Ishikawa (cell line): ENCODE measurements at regions not wholly inside any gene's neighbourhood (a gene's known extent, or its start where the extent isn't known, plus 50 kb on each side); places are given as distances from the start of the nearest gene placed in this dataset.
A peak's percentile ranks its signal among the peaks of the same experiment; 100 is the strongest.

ENCODE experiments used
- CEBPB ChIP-seq: IDR thresholded peaks from 2 replicates; pipeline ENCODE4 v1.6.1; 2012
- CREB1 ChIP-seq: IDR thresholded peaks from 2 replicates; pipeline ENCODE4 v1.6.1; 2012; ENCODE audit warnings: low read depth
- EGR1 ChIP-seq: IDR thresholded peaks from 2 replicates; pipeline ENCODE4 v1.6.1; 2012
- EP300 ChIP-seq: IDR thresholded peaks from 2 replicates; pipeline ENCODE4 v1.6.1; 2012; ENCODE audit warnings: borderline replicate concordance
- FOXM1 ChIP-seq: IDR thresholded peaks from 2 replicates; pipeline ENCODE4 v1.6.1; 2012; ENCODE audit warnings: low read depth, borderline replicate concordance
- MAX ChIP-seq: IDR thresholded peaks from 2 replicates; pipeline ENCODE4 v1.6.1; 2012
- NFIC ChIP-seq: IDR thresholded peaks from 2 replicates; pipeline ENCODE4 v1.6.1; 2012
- RAD21 ChIP-seq: IDR thresholded peaks from 2 replicates; pipeline ENCODE4 v1.6.1; 2012; ENCODE audit warnings: low read depth
- TAF1 ChIP-seq: IDR thresholded peaks from 2 replicates; pipeline ENCODE4 v1.6.1; 2012; ENCODE audit warnings: low read depth, mild to moderate bottlenecking
- TCF12 ChIP-seq: IDR thresholded peaks from 2 replicates; pipeline ENCODE4 v1.6.1; 2012; ENCODE audit warnings: low read depth
- TEAD4 ChIP-seq: IDR thresholded peaks from 2 replicates; pipeline ENCODE4 v1.6.1; 2012
- USF1 ChIP-seq: IDR thresholded peaks from 2 replicates; pipeline ENCODE4 v1.6.1; 2012
- YY1 ChIP-seq: IDR thresholded peaks from 2 replicates; pipeline ENCODE4 v1.6.1; 2012; ENCODE audit warnings: low read depth
- TF ChIP-seq, protein P1 (sequence below): IDR thresholded peaks from 2 replicates; pipeline ENCODE4 v1.6.1; 2012; ENCODE audit warnings: low read depth, mild to moderate bottlenecking

GRCh38 chr3:75341324-75342067 lies 322.6 kb upstream of the FRG2C start:
- TF ChIP-seq RAD21 (0 out of 2 replicates have a peak, but pooled peaks have one; percentile 22), TEAD4 (no peak)

GRCh38 chr3:75342425-75342824 lies 321.7 kb upstream of the FRG2C start:
- no peak for TF ChIP-seq USF1
- no peak for TF ChIP-seq EP300
- TF ChIP-seq TAF1 = no peak
- TF ChIP-seq TEAD4 = no peak
- TF ChIP-seq RAD21 = no peak
- no peak for TF ChIP-seq TCF12
- TF ChIP-seq NFIC = no peak
- TF ChIP-seq EGR1 = no peak
- TF ChIP-seq CEBPB = no peak

DNA sequence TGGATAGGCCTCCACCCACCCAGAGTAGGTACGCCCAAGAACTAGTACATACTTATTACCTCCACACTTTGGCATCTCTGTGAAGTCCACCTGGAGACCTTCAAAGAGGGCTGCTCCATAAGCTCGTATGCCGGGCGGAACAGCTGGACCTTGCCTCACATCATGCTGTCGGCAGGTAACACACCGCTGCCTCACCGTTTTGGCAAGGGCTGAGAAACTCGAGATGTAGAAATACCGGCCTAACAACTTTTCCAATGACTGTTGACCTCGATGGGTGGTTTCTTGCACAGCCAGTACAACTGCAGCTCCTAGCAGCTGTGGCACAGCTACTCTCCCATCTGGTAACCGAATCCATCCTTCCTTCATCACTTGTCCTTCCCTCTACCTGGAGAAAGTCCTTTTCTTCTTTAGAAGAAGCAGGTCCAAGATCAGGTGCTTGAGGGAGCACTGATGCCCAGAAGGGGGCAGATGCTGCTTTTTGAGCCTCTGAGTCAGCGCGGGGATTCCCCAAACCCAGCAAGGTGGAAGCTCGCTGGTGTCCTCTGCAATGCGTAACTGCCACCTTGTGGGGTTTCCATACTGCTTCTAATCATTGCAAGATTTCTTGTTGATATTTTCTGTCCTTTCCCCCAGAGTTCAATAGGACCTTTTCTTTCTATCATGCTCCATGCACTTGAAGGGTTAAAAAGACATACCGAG lies 301.9 kb upstream of the FRG2C start:
- TF ChIP-seq EP300 (peak; percentile 33; the same call in 1 of the 2 replicates), RAD21 (0 out of 2 replicates have a peak, but pooled peaks have one; percentile 2), CEBPB (peak; percentile 7; the same call in 1 of the 2 replicates), TCF12 (peak; percentile 53), NFIC (peak; percentile 90), MAX (peak; percentile 76; the same call in 1 of the 2 replicates), TEAD4 (peak; percentile 27; the same call in 1 of the 2 replicates)

GRCh38 chr3:75380276-75380771 lies 283.8 kb upstream of the FRG2C start:
- TF ChIP-seq EGR1 (no peak), CREB1 (no peak), RAD21 (no peak), YY1 (no peak), TCF12 (no peak), NFIC (no peak), TAF1 (no peak), TEAD4 (no peak), MAX (no peak), USF1 (no peak), CEBPB (no peak)
- TF ChIP-seq, protein P1, sequence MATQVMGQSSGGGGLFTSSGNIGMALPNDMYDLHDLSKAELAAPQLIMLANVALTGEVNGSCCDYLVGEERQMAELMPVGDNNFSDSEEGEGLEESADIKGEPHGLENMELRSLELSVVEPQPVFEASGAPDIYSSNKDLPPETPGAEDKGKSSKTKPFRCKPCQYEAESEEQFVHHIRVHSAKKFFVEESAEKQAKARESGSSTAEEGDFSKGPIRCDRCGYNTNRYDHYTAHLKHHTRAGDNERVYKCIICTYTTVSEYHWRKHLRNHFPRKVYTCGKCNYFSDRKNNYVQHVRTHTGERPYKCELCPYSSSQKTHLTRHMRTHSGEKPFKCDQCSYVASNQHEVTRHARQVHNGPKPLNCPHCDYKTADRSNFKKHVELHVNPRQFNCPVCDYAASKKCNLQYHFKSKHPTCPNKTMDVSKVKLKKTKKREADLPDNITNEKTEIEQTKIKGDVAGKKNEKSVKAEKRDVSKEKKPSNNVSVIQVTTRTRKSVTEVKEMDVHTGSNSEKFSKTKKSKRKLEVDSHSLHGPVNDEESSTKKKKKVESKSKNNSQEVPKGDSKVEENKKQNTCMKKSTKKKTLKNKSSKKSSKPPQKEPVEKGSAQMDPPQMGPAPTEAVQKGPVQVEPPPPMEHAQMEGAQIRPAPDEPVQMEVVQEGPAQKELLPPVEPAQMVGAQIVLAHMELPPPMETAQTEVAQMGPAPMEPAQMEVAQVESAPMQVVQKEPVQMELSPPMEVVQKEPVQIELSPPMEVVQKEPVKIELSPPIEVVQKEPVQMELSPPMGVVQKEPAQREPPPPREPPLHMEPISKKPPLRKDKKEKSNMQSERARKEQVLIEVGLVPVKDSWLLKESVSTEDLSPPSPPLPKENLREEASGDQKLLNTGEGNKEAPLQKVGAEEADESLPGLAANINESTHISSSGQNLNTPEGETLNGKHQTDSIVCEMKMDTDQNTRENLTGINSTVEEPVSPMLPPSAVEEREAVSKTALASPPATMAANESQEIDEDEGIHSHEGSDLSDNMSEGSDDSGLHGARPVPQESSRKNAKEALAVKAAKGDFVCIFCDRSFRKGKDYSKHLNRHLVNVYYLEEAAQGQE = no peak

GRCh38 chr3:75395580-75396315 lies 268.4 kb upstream of the FRG2C start:
- no peak for TF ChIP-seq CREB1
- no peak for TF ChIP-seq EGR1
- TF ChIP-seq, protein P1 = no peak
- no peak for TF ChIP-seq TCF12
- no peak for TF ChIP-seq RAD21
- no peak for TF ChIP-seq TAF1

DNA sequence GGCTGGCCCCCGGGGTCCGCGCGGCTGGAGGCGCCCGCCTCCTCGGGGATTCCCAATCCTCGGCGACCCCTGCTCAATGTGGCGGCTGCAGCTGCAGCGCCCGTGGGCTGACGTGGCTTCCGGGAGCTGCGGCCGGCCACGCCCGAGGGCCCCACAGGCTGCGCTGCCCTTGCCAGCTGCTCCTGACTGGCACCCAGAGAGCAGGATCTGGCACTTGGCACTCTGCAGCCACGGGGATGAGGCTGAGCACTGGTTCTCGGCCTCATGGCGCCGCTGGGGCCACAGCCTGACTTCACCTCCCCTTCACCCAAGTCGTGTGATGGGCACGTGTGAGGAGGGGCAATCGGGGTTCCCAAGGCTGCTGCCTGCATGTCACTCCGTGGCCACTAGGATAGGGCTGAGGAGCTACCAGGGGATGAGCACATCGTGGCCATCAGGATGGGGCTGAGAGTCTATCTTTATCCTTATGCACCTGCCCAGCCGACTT lies 267.8 kb upstream of the FRG2C start:
- TF ChIP-seq FOXM1 (no peak), MAX (no peak), EGR1 (no peak)
- TF ChIP-seq, protein P1 = no peak
